SK-N-SH (cell line): ENCODE measurements at regions not wholly inside any gene's neighbourhood (a gene's known extent, or its start where the extent isn't known, plus 50 kb on each side); places are given as distances from the start of the nearest gene placed in this dataset.

Source experiments
- CTCF ChIA-PET: fragments of 300-600, 350-600 bp; formaldehyde crosslinking; extraction: SDS; loops from one replicate; lab custom pipeline; 2021; lab: Yijun Ruan, JAX
- POLR2A ChIA-PET: fragments of 350-600 bp; sonication (Branson Sonifier 250); formaldehyde crosslinking; extraction: SDS; loops from one replicate; lab custom pipeline; 2020; ENCODE audit warnings: antibody characterized with exemption, inconsistent platforms; lab: Yijun Ruan, JAX
- DNase-seq: peaks from one replicate; pipeline ENCODE4 v3.0.0; 2012
- H2AFZ ChIP-seq: fragments of 200-600 bp; sonication (generic); 2 replicates; pipeline ENCODE4 v1.8.1; 2016; ENCODE audit warnings: antibody characterized with exemption, mild to moderate bottlenecking, low read depth
- H3F3A ChIP-seq: fragments of 200-600 bp; sonication (generic); replicated peaks from 2 replicates; pipeline ENCODE3; 2016; ENCODE audit warnings: antibody characterized with exemption, mild to moderate bottlenecking; ENCODE audit not compliant: insufficient read depth
- H3K27ac ChIP-seq, 2 experiments: fragments of 200-500 bp in 1 of 2; fragments of 200-600 bp in 1 of 2; sonication (Bioruptor generic) in 1 of 2; sonication (generic), shearing (Covaris generic) in 1 of 2; 2 replicates each; pipeline versions ENCODE4 v1.5.1 to v1.6.1; 2014 to 2016; ENCODE audit warnings: low read depth in 2 of 2, inconsistent platforms in 1 of 2, low read length in 1 of 2, mild to moderate bottlenecking in 1 of 2, mixed read lengths in 1 of 2
- H3K27me3 ChIP-seq: fragments of 200-600 bp; sonication (generic), shearing (Covaris generic); 2 replicates; pipeline ENCODE4 v1.6.1; 2016; ENCODE audit warnings: mixed run types; ENCODE audit not compliant: insufficient read depth
- H3K36me3 ChIP-seq, 2 experiments: fragments of 200-500 bp in 1 of 2; fragments of 200-600 bp in 1 of 2; sonication (Bioruptor generic) in 1 of 2; sonication (generic) in 1 of 2; replicated peaks in 1 of 2; 2 replicates each; pipeline versions ENCODE3 to v1.5.1; 2014 to 2016; ENCODE audit warnings: low read length in 1 of 2, mild to moderate bottlenecking in 1 of 2; ENCODE audit not compliant: insufficient read depth in 2 of 2, control insufficient read depth in 1 of 2
- H3K4me1 ChIP-seq, 2 experiments: fragments of 200-500 bp in 1 of 2; fragments of 200-600 bp in 1 of 2; sonication (Bioruptor generic) in 1 of 2; sonication (generic), shearing (Covaris generic) in 1 of 2; 2 replicates each; pipeline versions ENCODE4 v1.5.1 to v1.6.1; 2014 to 2016; ENCODE audit warnings: low read depth in 1 of 2, low read length in 1 of 2, mixed run types in 1 of 2; ENCODE audit not compliant: insufficient read depth in 2 of 2, control insufficient read depth in 1 of 2
- H3K4me2 ChIP-seq: fragments of 200-600 bp; sonication (generic), shearing (Covaris generic); 2 replicates; pipeline ENCODE4 v1.6.1; 2017; ENCODE audit warnings: mixed run types
- H3K4me3 ChIP-seq, 2 experiments: fragments of 200-500 bp in 1 of 2; fragments of 200-600 bp in 1 of 2; sonication (Bioruptor generic) in 1 of 2; sonication (generic), shearing (Covaris generic) in 1 of 2; 2 replicates each; pipeline versions ENCODE4 v1.5.1 to v1.8.1; 2014 to 2016; ENCODE audit warnings: low read depth in 2 of 2, inconsistent platforms in 1 of 2, low read length in 1 of 2, mild to moderate bottlenecking in 1 of 2, mixed read lengths in 1 of 2, moderate library complexity in 1 of 2
- H3K79me2 ChIP-seq: fragments of 200-600 bp; sonication (generic); 2 replicates; pipeline ENCODE4 v1.8.1; 2017; ENCODE audit warnings: mild to moderate bottlenecking; ENCODE audit not compliant: insufficient read depth
- H3K9ac ChIP-seq: fragments of 200-600 bp; sonication (generic); 2 replicates; pipeline ENCODE4 v1.6.1; 2017; ENCODE audit warnings: mixed run types
- H3K9me2 ChIP-seq: fragments of 200-600 bp; sonication (generic); 2 replicates; pipeline ENCODE4 v1.6.1; 2017; ENCODE audit warnings: mixed run types
- H3K9me3 ChIP-seq: fragments of 200-600 bp; sonication (generic); 2 replicates; pipeline ENCODE4 v1.6.1; 2017; ENCODE audit warnings: mixed run types, mild to moderate bottlenecking, moderate library complexity
- H4K20me1 ChIP-seq: fragments of 200-600 bp; sonication (generic); 2 replicates; pipeline ENCODE4 v1.6.1; 2017; ENCODE audit warnings: mild to moderate bottlenecking, mixed run types; ENCODE audit not compliant: insufficient read depth
- EZH2phosphoT487 ChIP-seq: fragments of 200-600 bp; sonication (generic); IDR thresholded peaks from 2 replicates; pipeline ENCODE4 v1.6.1; 2017; ENCODE audit warnings: low read depth, mixed run types, mild to moderate bottlenecking, antibody characterized with exemption, moderate library complexity, borderline replicate concordance
- FOXM1 ChIP-seq: IDR thresholded peaks from 2 replicates; pipeline ENCODE4 v1.4.0; 2012; ENCODE audit warnings: low read depth, mild to moderate bottlenecking
- JUND ChIP-seq: IDR thresholded peaks from 2 replicates; pipeline ENCODE4 v1.4.0; 2012
- MEF2A ChIP-seq: IDR thresholded peaks from 2 replicates; pipeline ENCODE4 v1.4.0; 2012; ENCODE audit warnings: low read depth, borderline replicate concordance
- NFIC ChIP-seq: IDR thresholded peaks from 2 replicates; pipeline ENCODE4 v1.4.0; 2012; ENCODE audit warnings: borderline replicate concordance
- NRF1 ChIP-seq: IDR thresholded peaks from 2 replicates; pipeline ENCODE4 v1.6.1; 2012; ENCODE audit warnings: low read depth, mild to moderate bottlenecking, low read length
- POLR2AphosphoS5 ChIP-seq: IDR thresholded peaks from 2 replicates; pipeline ENCODE4 v1.6.1; 2012; ENCODE audit warnings: low read depth, low read length
- RAD21 ChIP-seq: IDR thresholded peaks from 2 replicates; pipeline ENCODE4 v1.6.1; 2012; ENCODE audit warnings: mild to moderate bottlenecking, low read length
- RCOR1 ChIP-seq: fragments of 150-350 bp; IDR thresholded peaks from 2 replicates; pipeline ENCODE4 v1.6.1; 2017; ENCODE audit warnings: antibody characterized with exemption, low read length
- RFX5 ChIP-seq: IDR thresholded peaks from 2 replicates; pipeline ENCODE4 v1.6.1; 2012; ENCODE audit warnings: mild to moderate bottlenecking, improper control_type of control experiment, low read length
- RXRA ChIP-seq: IDR thresholded peaks from 2 replicates; pipeline ENCODE4 v1.4.0; 2012; ENCODE audit warnings: low read depth, mild to moderate bottlenecking, borderline replicate concordance
- SIN3A ChIP-seq: IDR thresholded peaks from 2 replicates; pipeline ENCODE4 v1.6.1; 2012; ENCODE audit warnings: low read depth, mild to moderate bottlenecking, low read length, moderate library complexity, borderline replicate concordance
- SMC3 ChIP-seq: IDR thresholded peaks from 2 replicates; pipeline ENCODE4 v1.6.1; 2012; ENCODE audit warnings: low read depth, low read length, improper control_type of control experiment
- TAF1 ChIP-seq: IDR thresholded peaks from 2 replicates; pipeline ENCODE4 v1.6.1; 2012; ENCODE audit warnings: low read depth, mild to moderate bottlenecking, low read length, moderate library complexity, borderline replicate concordance
- WGBS: methylation state at CpG from one replicate; pipeline ENCODE4 v1.1.6; 2017; ENCODE audit warnings: low lambda C conversion rate; 5-methylcytosine and 5-hydroxymethylcytosine counted together
- TF ChIP-seq, protein P1 (sequence below): IDR thresholded peaks from 2 replicates; pipeline ENCODE4 v1.4.0; 2012; ENCODE audit warnings: low read depth
- TF ChIP-seq, protein P2 (sequence below): fragments of 150-350 bp; IDR thresholded peaks from 2 replicates; pipeline ENCODE4 v1.6.1; 2017; ENCODE audit warnings: antibody characterized with exemption, low read length, low read depth, borderline replicate concordance
- TF ChIP-seq, protein P3 (sequence below): IDR thresholded peaks from 2 replicates; pipeline ENCODE4 v1.4.0; 2012; ENCODE audit warnings: low read depth, borderline replicate concordance
- TF ChIP-seq, protein P4 (sequence below): IDR thresholded peaks from 2 replicates; pipeline ENCODE4; 2012
- TF ChIP-seq, protein P5 (sequence below): fragments of 200-600 bp; sonication (generic); IDR thresholded peaks from 2 replicates; pipeline ENCODE4 v1.6.1; 2017; ENCODE audit warnings: antibody characterized with exemption, mild to moderate bottlenecking, moderate library complexity

DNA sequence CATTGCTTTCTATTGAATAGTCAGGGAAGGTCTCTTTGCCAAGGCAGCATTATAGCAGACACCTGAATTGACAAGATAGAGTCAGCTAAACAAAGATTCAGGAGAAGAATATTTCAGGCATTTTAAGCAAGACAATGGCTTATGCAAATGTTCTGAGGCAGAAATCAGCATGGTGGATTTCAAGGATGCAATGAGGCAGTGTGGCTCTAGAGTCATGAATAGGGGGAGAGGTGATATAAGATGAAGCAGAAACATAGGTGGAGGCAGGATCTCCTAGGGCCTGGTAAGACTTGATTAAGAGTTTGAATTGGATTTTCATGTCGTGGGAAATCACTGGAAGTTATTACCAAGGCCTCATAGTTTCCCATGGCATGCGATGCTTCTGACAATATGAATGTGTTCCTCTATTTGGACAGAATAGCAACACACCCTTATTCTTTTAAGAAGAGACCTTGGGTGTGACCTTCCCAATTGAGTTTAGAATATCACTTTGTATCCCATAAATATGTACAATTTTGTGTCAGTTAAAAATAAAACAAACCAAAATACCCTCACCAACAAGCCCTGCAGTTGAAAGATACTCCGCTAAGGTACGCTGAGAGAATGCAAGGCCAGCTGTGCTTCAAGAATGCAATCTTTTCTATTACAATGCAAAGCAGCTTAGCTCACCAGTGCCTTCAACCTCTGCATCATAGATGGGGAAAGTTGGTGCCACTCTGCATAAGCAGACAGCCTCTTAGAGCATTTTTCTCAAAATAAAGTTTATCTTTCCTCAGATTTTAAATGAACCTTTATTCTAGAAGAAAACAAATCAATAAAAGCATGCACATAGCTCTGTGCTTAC, 139.6 kb upstream of the SALL1 start:
- Histone ChIP-seq H3K4me1 (no peaks in the 10 kb centered on the region), H3F3A (no peaks in the 10 kb centered on the region), H3K27me3 (no peaks in the 10 kb centered on the region), H3K9ac (no peak overlapping the region), H3K9me3 (0 out of 2 replicates have a peak, but pooled peaks cover 3% of the 10 kb centered on the region), H3K27ac (no peak overlapping the region), H2AFZ (no peak overlapping the region), H4K20me1 (no peaks in the 10 kb centered on the region), H3K79me2 (no peaks in the 10 kb centered on the region), H3K4me2 (no peak overlapping the region), H3K4me3 (no peak overlapping the region), H3K36me3 (no peaks in the 10 kb centered on the region), H3K9me2 (no peaks in the 10 kb centered on the region)
- POLR2A ChIA-PET = no interaction called here
- WGBS = 51% methylated on average over 4 of the region's 4 CpGs
- DNase-seq = no peak
- CTCF ChIA-PET = no interaction called here
- TF ChIP-seq NRF1 (no peak), JUND (no peak), RXRA (no peak), MEF2A (no peak), RAD21 (no peak), POLR2AphosphoS5 (no peak)
- TF ChIP-seq, protein P1, sequence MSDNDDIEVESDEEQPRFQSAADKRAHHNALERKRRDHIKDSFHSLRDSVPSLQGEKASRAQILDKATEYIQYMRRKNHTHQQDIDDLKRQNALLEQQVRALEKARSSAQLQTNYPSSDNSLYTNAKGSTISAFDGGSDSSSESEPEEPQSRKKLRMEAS = no peak

DNA sequence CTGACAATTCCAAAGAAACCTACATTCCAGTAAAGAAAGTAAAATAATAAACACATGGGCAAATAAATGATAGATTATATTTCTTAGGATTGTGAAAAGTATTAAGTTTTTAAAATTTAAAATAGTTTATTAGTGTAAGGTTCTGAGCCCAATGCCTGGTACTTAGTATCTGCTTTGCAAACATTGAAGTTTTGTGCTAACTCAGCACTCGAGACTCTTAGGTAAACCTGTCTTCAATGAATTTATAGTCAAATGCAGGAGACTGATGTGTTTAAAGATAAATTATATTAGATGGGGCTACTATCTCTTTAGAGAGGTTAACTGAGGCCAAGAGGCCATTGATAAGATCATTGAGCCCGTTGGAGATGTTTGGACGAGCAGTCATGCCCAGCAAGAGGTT, 138.3 kb upstream of the SALL1 start:
- 0% methylated on average over 3 of the region's 3 CpGs for WGBS
- CTCF ChIA-PET = no interaction called here
- H3K27ac ChIP-seq = no peak overlapping the region
- TF ChIP-seq, protein P2, sequence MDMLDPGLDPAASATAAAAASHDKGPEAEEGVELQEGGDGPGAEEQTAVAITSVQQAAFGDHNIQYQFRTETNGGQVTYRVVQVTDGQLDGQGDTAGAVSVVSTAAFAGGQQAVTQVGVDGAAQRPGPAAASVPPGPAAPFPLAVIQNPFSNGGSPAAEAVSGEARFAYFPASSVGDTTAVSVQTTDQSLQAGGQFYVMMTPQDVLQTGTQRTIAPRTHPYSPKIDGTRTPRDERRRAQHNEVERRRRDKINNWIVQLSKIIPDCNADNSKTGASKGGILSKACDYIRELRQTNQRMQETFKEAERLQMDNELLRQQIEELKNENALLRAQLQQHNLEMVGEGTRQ = no peak
- TF ChIP-seq, protein P3, sequence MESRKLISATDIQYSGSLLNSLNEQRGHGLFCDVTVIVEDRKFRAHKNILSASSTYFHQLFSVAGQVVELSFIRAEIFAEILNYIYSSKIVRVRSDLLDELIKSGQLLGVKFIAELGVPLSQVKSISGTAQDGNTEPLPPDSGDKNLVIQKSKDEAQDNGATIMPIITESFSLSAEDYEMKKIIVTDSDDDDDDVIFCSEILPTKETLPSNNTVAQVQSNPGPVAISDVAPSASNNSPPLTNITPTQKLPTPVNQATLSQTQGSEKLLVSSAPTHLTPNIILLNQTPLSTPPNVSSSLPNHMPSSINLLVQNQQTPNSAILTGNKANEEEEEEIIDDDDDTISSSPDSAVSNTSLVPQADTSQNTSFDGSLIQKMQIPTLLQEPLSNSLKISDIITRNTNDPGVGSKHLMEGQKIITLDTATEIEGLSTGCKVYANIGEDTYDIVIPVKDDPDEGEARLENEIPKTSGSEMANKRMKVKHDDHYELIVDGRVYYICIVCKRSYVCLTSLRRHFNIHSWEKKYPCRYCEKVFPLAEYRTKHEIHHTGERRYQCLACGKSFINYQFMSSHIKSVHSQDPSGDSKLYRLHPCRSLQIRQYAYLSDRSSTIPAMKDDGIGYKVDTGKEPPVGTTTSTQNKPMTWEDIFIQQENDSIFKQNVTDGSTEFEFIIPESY = no peak
- TF ChIP-seq RFX5 (no peak), POLR2AphosphoS5 (no peak), RAD21 (no peak), NFIC (no peak), RCOR1 (no peak), SMC3 (no peak), SIN3A (no peak), TAF1 (no peak), MEF2A (no peak), EZH2phosphoT487 (no peak), FOXM1 (no peak)
- TF ChIP-seq, protein P4, sequence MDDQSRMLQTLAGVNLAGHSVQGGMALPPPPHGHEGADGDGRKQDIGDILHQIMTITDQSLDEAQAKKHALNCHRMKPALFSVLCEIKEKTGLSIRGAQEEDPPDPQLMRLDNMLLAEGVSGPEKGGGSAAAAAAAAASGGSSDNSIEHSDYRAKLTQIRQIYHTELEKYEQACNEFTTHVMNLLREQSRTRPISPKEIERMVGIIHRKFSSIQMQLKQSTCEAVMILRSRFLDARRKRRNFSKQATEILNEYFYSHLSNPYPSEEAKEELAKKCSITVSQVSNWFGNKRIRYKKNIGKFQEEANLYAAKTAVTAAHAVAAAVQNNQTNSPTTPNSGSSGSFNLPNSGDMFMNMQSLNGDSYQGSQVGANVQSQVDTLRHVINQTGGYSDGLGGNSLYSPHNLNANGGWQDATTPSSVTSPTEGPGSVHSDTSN = no peak
- TF ChIP-seq, protein P5, sequence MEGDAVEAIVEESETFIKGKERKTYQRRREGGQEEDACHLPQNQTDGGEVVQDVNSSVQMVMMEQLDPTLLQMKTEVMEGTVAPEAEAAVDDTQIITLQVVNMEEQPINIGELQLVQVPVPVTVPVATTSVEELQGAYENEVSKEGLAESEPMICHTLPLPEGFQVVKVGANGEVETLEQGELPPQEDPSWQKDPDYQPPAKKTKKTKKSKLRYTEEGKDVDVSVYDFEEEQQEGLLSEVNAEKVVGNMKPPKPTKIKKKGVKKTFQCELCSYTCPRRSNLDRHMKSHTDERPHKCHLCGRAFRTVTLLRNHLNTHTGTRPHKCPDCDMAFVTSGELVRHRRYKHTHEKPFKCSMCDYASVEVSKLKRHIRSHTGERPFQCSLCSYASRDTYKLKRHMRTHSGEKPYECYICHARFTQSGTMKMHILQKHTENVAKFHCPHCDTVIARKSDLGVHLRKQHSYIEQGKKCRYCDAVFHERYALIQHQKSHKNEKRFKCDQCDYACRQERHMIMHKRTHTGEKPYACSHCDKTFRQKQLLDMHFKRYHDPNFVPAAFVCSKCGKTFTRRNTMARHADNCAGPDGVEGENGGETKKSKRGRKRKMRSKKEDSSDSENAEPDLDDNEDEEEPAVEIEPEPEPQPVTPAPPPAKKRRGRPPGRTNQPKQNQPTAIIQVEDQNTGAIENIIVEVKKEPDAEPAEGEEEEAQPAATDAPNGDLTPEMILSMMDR = no peak

More for the DNA sequence above, 138.3 kb upstream of the SALL1 start:
- no peaks in the 10 kb centered on the region for H3F3A ChIP-seq
- no peak overlapping the region for H2AFZ ChIP-seq
- H4K20me1 ChIP-seq = no peaks in the 10 kb centered on the region
- POLR2A ChIA-PET = no interaction called here
- H3K9me3 ChIP-seq = 0 out of 2 replicates have a peak, but pooled peaks cover 3% of the 10 kb centered on the region
- H3K79me2 ChIP-seq = no peaks in the 10 kb centered on the region
- H3K9me2 ChIP-seq = no peaks in the 10 kb centered on the region
- H3K4me3 ChIP-seq = no peak overlapping the region
- no peak overlapping the region for H3K4me2 ChIP-seq
- no peaks in the 10 kb centered on the region for H3K27me3 ChIP-seq
- no peaks in the 10 kb centered on the region for H3K4me1 ChIP-seq
- no peak overlapping the region for H3K9ac ChIP-seq
- H3K36me3 ChIP-seq = no peaks in the 10 kb centered on the region
- no peak for DNase-seq
